ENCODE measurements at regions not wholly inside any gene's neighbourhood (a gene's known extent, or its start where the extent isn't known, plus 50 kb on each side); places are given as distances from the start of the nearest gene placed in this dataset.

DNA sequence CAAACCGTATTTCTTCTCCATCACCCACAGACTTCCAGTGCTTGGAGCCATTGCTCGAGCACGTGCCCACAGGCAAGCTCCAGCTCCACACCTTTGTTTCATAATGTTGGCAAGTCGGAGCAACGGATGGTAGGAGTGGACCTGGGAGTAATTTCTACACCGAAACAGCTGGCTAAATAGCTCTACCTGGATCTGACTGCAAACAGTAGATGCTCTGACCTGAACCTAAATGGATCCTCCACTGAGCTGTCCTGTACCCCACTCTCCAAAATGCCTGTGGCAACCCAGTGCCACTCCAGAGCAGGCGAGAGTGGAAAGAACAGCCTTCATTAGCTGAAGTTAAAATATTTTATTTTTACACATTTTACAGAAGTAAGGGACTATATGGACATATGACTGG, 108.7 kb downstream of the BMP4 start:
- TF ChIP-seq GABPA (IDR thresholded peaks at IDR 0.05; ENCODE audit: low read depth) = no peak
- TF ChIP-seq SIN3A (IDR thresholded peaks at IDR 0.05; ENCODE audit: borderline replicate concordance, low read depth, low read length) = no peak
- TF ChIP-seq POLR2AphosphoS5 (IDR thresholded peaks at IDR 0.05; ENCODE audit: low read depth, low read length) = no peak
- TF ChIP-seq, protein P1, sequence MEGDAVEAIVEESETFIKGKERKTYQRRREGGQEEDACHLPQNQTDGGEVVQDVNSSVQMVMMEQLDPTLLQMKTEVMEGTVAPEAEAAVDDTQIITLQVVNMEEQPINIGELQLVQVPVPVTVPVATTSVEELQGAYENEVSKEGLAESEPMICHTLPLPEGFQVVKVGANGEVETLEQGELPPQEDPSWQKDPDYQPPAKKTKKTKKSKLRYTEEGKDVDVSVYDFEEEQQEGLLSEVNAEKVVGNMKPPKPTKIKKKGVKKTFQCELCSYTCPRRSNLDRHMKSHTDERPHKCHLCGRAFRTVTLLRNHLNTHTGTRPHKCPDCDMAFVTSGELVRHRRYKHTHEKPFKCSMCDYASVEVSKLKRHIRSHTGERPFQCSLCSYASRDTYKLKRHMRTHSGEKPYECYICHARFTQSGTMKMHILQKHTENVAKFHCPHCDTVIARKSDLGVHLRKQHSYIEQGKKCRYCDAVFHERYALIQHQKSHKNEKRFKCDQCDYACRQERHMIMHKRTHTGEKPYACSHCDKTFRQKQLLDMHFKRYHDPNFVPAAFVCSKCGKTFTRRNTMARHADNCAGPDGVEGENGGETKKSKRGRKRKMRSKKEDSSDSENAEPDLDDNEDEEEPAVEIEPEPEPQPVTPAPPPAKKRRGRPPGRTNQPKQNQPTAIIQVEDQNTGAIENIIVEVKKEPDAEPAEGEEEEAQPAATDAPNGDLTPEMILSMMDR (IDR thresholded peaks at IDR 0.05) = no peak
- no peak for TF ChIP-seq CHD2 (IDR thresholded peaks at IDR 0.05; ENCODE audit: low read length, partially characterized antibody)
- TF ChIP-seq, protein P2, sequence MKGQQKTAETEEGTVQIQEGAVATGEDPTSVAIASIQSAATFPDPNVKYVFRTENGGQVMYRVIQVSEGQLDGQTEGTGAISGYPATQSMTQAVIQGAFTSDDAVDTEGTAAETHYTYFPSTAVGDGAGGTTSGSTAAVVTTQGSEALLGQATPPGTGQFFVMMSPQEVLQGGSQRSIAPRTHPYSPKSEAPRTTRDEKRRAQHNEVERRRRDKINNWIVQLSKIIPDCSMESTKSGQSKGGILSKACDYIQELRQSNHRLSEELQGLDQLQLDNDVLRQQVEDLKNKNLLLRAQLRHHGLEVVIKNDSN (IDR thresholded peaks at IDR 0.05; ENCODE audit: borderline replicate concordance, low read depth) = no peak
